HuH-7 (cell line): ENCODE measurements at regions not wholly inside any gene's neighbourhood (a gene's known extent, or its start where the extent isn't known, plus 50 kb on each side); places are given as distances from the start of the nearest gene placed in this dataset.
"Not testable (repeated sequence)": the region's sequence is repeated elsewhere in the genome, so short reads cannot be mapped to it uniquely, and the experiment has no call there.

ENCODE experiments used
- DNase-seq: peaks from one replicate; pipeline ENCODE4 v3.0.0; 2011; ENCODE audit warnings: low spot score

DNA sequence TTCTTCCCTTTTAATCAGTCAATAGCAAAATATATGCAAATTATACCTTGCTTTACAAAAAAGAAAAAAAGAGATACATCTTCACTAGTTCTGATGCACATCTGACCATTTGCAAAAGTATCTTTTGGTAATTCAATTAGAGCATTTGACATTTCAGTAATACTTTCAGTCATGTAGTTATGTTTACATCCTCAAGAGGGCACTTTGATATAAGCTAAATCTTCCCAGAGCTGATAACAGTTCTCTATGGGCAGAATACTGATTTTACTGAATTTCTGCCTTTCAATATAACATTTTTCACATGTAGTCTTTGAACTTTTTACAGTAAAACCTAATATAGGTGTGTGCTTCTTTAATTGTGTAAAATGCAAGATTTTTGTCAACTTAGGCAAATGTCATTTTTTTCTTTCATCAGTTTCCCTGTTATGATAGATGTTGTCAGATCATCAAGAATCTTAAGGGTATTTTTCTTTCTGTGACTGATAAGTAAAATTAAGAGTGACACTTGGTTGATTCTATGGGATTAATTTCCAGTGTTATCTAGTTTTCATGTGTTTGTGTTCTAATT, 703.5 kb upstream of the SEMA3D start:
- peak; percentile 15 for DNase-seq

DNA sequence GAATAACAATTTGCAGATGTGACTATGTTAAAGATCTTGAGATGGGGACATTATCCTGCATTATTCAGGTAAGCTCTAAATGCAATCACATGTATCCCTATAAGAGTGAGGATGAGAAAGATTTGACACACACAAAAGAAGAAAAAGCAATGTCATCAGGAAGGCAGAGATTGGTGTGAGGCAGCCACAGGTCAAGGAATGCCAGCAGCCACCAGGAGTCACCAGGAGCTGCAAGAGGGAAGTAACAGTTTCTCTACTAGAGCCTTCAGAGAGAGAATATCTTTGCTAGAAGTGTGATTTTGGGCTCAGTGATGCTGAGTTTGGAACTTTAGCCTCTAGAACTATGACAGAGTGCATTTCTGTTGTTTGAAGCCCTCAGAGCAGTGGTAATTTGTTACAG, 700.3 kb upstream of the SEMA3D start:
- no peak for DNase-seq

DNA sequence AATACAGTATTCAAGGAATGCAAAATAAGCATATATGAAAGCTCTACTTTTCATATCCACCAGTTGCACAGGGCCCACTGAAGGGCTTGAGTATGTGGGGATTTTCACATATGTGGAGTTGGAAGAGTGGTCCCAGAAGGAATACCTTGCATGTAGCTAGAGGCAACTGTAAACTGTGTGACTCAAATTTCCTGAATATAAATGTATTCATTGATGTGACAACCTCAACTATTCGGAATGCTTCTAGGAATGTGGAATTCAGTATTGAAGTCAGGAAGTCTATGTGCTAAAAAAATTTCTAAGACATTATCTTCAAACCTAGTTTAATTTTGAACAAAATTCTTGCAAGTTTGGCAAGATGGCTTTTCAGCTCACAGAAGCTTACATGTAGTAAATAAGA, 695.5 kb upstream of the SEMA3D start:
- DNase-seq, result no peak

DNA sequence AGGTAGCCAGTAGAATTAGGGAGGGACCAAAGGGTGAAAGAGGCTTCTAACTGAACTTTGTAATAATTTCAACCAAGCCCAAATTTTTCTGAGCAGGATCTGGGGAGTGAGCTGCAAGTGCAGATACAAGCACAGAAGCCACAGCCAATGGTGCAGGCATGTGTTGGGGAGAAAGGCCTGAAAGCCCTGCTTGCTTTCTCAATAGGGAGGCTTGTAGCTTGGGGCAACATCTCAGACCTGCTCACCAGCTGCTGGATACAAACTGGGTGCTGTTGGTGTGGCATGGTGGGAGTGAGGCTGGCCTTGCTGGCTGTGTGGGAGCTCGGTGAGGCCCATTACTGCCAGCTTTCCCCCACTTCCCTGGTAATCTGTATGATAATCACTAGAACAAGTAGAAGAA, 688.5 kb upstream of the SEMA3D start:
- DNase-seq, result no peak

DNA sequence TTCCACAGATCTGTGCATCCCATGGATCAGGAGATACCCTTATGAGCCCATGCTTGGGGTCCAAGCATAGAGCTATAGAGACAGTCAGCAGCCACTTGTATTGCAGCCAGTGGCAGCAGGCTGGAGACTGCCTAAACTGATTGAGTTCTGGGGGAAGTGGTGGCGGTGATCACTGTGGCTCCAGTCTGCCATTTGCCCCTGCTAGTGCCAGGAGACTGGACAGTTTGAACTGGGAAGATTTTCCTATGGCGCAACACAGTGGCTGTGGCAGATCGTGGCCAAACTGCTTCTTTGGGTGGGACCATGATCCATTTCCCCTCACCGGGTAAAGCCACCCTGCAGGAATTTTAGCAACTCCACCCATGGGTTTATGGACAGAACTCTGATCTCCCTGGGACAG, 679.7 kb upstream of the SEMA3D start:
- no peak for DNase-seq

DNA sequence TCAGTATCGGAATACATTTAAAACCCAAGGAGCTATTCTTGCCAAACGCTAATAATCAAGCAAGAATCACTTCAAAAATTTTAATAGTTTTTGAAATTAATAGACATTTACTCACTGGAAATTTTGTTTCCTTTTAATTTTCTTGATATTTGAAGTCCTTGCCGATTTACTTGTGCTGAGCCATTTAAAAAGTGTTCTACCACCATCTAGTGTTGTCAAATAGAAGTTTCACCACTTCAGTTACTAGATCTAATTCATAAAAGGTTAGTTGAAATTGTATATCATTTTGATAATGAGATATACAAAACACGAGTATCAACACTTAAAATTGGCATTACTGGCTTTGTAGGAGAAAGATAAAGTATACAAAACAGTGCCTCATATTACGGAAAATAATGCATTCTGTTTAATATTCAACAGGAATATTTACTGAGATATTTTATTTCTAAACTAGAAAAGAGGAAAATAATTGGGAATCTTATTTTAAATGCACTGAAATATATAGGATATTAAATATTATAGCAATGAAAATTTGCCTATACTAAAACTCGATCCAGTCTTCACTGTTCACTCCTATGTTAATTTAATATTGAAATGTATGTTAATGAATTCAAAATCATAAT, 664.8 kb upstream of the SEMA3D start:
- DNase-seq, result no peak

DNA sequence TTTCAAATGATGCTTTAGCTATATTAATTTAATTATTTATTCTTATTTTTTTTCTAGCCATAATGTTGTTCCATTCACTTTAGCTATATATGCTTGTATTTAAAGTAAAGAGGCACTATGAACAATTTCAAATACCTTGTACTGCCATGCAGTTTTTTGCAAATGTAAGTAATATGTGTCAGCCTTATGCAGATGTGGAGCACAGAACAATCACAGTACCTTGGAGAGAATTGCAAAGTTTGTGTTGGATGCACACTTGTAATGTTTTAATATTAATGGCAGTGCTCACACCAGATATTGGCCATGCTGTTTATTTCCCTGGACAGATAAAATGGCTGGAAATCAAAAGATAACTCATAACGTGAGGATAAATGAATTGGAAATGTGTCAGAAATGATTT, 663.5 kb upstream of the SEMA3D start:
- DNase-seq, result no peak

DNA sequence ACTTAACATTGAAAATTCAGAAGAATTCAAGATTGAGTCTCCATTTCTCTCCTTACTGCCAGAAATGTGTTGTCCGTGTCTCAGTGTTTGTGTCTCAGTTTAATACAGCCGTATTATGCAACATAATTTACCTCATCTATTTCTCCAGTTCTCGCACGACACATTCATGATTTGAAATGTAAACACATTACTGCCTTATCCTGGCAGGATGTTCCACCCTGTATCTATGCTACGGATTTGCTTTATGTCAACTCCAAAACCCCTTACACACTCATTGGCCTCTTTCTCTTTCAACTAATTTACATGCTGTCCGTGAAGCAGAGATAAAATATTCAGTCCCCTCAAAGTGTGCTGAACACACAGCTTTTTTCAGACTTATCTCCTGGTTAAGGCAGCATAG, 653.7 kb upstream of the SEMA3D start:
- DNase-seq, result no peak

DNA sequence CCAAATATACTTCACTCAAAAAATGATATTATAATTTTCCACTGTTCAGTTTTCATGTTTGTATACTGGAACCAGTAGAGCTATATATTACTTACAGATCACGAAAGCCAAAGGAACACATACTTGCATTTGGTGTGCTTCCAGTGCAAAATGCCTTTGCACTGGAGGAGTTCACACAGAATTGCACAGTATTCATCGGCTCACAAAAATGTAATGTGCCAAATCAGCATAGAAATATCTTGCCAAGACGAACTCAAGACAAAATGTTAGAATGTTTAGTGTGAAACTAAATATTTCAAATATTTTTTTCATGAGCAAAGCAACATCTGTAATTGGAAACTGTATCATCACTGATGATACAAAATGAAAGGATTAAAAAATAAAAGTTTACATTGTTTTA, 646.2 kb upstream of the SEMA3D start:
- no peak for DNase-seq

DNA sequence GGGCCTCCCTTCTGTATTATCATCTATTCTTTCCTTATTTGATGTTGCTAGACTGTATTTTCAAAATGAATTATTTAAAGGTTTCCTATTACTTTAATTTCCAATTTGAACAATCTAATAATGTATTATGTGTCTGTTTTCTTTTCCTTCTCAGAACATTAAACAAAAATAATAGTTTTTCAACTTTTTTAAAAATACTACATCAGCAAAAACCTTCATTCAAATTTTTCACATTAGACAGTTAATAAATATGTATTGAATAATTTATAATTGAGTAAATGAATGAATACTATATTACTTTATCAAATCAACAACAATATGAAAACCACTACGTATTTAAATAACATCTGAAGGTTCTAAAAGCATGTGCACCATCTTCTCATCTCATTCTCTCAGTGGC, 644.1 kb upstream of the SEMA3D start:
- DNase-seq, result no peak

DNA sequence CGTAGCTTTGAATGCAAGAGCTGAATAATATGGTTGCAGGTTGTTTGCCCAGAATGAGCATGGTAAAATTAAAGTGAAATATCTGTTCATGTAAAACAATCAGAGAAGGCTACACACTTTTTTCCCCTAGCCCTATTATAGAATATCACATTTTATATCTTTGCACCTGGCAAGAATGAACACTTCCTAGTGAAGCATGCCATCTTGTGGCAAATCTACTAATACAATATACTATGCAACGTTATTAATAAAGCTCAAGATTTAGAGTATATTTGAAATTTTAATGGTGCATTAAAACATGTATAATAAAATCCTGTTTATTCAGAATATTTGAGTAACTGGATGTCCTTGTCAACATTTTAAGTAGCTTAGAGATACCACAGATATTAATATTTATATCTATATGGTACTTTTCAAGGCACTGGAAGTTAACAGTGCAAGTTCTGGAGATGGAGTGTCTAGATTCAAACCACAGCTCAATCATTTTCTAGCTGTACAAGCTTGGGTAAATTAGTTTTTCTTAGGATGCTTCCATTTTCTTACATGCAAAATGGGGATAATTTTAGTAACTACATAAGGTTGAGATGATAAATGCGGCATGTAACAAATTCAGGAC, 643.1 kb upstream of the SEMA3D start:
- no peak for DNase-seq

DNA sequence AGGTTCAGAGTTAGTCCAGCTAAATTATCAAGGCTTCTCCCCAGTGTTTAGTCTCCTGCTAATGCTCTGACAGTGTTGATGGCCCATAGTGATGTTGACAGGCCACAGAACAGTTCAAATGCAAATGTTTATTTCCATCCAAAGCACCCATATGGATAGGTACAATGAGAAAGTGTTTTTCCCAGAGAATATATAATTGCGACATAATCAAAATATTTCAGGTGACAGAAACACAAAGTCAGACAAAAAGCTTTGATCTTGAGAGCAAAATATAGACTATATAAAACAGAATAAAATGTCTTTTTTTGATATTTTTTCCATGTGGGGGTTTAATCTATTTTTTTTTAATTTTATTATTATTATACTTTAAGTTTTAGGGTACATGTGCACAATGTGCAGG, 642.3 kb upstream of the SEMA3D start:
- DNase-seq, result no peak

DNA sequence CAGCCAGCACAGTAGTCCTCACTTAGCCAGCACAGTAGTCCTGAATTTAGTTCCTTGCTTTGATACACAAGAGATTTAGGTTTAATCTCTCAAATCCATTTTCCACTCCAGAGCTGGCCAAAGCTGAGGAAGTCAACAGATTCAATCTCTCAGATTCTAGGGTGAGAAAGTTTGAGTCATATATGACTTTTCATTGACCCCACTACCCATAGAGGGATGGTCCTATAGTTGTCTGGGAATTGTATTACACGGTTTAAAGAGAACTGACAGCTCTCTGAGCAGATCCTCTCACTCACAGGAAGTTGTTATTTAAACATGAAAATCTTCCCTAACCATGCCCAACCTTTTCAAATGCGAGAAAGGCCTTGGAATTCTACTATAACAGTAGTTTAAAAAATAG, 641.8 kb upstream of the SEMA3D start:
- DNase-seq, result no peak

DNA sequence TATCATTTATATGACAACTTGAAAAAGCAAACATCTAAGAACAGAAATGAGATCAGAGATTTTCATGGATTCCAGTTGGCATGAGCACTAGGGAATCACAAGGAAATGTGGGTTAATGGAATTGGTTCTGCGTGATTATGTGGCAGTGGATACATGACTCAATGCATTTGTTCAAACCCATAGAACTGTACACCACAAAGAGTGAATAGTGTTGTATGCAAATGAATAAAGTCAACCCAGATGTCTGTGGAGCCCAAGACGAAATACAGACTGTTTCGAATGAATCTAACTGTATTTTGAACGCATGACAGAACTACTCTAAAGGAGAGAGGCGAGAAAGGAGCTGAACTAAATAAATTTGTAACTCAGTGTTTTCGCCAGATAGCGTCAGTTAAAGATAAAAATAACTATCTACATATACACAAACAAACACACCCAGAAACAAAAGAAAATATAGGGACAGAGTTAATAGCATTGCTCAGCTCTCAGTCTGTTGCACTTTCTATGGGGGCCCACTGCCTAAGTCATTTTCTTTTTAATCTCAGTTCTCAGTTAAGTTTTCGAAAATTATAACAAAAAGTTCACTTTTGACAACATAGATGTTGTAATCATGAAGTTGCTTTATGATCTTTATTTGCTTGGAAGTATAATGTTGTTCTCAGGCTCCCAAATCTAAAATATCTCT, 636.7 kb upstream of the SEMA3D start:
- no peak for DNase-seq

DNA sequence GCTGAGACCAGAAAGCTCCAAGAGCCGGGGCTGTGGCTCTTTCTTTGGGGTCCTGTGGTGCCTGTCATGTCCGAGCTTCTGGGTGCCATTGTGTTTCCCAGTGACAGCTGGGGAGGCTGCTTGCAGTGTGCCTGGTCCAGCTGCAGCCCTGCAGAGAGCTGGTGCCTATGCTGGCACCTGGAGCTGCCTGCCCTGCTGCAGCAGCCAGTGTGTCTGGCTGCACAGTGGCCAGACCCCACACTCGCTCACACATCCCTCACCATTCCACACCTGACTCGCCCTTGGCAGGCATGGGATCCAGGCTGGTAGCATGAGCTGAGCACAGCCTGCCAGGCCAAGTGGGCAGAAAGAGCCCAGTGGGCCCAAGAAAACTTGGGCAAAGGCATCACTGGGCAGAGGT, 635.1 kb upstream of the SEMA3D start:
- no peak for DNase-seq

DNA sequence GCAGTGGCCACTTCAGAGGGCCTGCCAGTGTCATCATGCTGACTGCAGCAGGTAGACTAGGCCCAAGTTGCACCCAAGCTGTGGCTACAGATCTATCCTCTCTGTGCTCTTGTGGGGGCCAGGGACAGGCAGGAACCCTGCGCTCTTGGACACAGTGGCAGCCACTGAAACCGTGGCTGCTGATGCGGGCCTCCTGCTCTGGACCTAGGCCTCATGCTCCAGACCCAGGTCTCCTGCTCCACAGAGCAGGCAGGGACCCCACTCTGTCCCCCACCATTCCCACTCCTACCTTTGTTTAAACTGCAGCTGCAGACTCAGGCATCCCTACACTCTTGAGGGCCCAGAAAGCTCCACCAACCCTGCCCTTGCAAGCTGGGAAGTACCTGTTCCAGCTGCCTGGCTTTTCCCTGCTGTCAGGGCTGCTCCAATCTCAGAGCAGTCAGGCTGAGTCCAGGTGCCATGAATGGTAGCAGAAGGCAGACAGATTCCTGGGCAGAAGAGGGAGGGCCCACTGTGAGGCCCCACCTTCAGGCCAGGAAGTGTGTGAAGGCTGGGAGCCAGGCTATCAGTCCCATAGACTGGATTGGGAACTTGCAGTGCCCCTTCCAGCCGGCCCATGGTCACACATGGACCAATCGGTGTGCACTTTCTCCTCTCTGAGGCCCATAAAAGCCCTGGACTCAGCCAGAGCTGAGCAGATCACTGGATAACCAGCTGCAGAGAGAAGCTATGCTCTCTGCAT, 634.0 kb upstream of the SEMA3D start:
- no peak for DNase-seq

DNA sequence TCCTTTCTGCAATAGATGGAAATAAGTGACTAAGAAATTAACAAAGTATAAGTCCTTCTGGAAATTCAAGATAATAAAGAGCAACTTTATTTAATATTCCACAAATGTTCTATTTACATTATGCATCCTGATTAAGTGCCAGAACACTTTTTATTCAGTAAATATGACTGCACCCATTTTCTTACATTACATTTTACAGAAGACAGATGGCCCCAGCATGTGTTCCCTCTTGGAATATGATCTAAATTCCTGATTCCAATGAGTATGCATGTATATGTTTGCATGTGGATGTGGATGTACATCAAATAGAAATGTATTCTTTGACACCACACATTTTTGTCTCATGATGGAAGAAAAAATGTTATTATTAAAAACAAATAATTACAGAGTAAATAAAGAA, 628.7 kb upstream of the SEMA3D start:
- DNase-seq, result no peak

DNA sequence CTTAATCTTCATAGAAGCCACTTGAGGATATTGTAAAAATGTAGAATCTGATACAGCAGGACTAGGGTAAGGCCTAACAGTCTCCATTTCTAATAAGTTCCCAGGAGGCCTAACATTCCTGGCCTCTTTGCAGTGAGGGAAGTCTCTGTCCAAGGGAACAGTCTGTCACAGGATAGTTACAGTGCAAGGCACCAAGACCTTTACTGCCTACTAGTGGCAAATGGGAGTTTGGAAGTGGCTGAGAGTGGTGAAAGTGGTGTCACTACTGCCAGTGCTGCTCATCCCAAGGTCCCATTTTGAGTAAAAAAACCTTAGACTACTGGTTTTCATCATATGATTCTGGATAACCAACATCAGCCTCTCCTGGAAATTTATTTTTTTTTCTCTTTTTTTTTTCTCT, 619.5 kb upstream of the SEMA3D start:
- DNase-seq, result peak; percentile 13

DNA sequence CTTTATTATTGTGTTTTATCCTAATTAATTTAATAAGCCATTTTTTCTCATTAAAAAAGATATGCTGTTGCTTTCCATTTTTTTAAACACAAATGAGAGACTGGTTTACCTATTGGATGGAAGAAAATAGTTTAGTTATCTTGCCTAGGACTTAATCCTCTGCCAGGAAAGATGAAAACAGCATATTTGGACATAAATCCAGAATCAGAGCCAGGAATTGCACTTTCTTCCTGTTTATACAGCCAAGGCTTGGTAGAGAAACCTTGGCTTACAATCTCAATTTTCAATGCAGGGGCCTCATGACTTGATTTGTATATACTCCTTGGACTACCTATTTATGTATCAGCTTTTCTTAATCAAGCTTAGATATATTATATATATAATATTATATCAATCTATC, 618.8 kb upstream of the SEMA3D start:
- no peak for DNase-seq

DNA sequence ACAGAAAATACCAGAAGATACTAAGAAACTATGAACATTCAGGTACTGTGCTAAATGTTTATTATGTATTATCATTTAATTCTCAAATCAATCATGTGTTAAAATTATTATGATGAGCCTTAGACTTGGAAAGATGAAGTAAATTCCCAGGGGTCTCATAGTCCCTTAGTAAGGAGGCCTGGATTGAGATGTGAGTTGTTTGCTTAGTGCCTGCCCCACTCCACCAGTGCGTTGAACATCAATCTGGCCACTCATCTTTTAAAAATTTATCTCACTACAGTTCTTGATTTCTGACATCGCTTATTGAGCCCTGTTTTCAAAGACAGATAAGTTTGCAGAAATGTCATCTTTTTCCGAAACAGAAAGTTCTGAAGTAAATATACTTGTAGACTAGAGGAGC, 618.4 kb upstream of the SEMA3D start:
- no peak for DNase-seq

DNA sequence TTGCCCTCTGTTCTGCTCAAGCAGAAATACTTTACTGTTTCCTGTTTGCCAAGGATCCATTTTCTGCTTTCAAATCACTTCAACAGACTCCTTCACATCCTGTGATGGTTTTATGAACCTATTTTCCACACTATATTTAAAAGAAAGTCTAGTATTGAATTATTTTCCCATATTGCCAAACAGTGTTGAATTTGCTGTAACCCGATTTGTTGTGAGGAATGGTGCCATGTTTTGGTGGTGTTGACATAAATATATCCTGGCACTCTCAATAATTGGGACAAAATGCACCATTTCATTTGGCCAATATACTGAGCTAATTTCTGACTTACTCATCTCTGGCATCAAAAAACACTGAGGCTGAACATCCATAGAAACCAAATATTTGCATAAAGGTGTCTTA, 615.4 kb upstream of the SEMA3D start:
- DNase-seq, result no peak

DNA sequence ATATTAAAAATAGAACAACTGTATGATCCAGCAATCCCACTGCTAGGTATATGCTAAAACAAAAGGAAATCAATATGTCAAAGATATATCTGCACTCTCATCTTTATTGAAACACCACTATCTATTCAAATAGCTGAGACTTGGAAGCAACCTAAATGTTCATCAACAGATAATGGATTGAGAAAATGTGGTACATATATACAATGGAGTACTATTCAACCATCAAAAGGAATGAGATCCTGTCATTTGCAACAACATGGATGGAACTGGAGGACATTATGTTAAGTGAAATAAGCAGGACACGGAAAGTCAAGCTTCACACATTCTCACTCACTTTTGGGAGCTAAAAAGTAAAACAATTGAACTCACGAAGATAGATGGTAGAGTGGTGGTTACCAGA, 610.1 kb upstream of the SEMA3D start:
- DNase-seq, result no peak

DNA sequence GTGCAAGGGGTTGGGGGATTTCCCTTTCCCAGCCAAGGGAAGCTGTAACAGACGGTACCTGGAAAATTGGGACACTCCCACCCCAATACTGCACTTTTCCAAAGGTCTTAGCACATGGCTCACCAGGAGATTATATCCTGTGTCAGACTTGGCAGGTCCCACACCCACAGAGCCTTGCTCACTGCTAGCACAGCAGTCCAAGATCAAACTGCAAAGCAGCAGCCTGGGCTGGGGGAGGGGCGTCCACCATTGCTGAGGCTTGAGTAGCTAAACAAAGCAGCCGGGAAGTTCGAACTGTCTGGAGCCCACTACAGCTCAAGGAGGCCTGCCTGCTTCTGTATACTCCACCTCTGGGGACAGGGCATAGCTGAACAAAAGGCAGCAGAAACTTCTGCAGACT, 604.2 kb upstream of the SEMA3D start:
- not testable (repeated sequence) for DNase-seq
